Stomach (tissue), 4 donors: ENCODE measurements at regions not wholly inside any gene's neighbourhood (a gene's known extent, or its start where the extent isn't known, plus 50 kb on each side); places are given as distances from the start of the nearest gene placed in this dataset.

Experiments
- CTCF ChIP-seq, 7 experiments: fragments of 450-650 bp in 4 of 7; fragments of 200-600 bp in 3 of 7; sonication (generic) in 3 of 7; IDR thresholded peaks; one replicate each; pipeline ENCODE4 v1.5.1; 2016 to 2019; ENCODE audit warnings: antibody characterized with exemption in 7 of 7, control low read depth in 2 of 7, mild to moderate bottlenecking in 1 of 7
- EP300 ChIP-seq: sonication (generic); formaldehyde crosslinking; IDR thresholded peaks from one replicate; pipeline ENCODE4 v1.6.1; 2017; ENCODE audit warnings: antibody characterized with exemption
- POLR2A ChIP-seq, 4 donors: fragments of 450-650 bp; IDR thresholded peaks; one replicate each; pipeline ENCODE4 v1.6.1; 2016; ENCODE audit warnings: antibody characterized with exemption in 4 of 4, control low read depth in 2 of 4, mild to moderate bottlenecking in 1 of 4, moderate library complexity in 1 of 4
- POLR2AphosphoS5 ChIP-seq, 3 donors: sonication (generic); formaldehyde crosslinking; IDR thresholded peaks; one replicate each; pipeline ENCODE4 v1.6.1; 2016; ENCODE audit warnings: antibody characterized with exemption in 3 of 3

DNA sequence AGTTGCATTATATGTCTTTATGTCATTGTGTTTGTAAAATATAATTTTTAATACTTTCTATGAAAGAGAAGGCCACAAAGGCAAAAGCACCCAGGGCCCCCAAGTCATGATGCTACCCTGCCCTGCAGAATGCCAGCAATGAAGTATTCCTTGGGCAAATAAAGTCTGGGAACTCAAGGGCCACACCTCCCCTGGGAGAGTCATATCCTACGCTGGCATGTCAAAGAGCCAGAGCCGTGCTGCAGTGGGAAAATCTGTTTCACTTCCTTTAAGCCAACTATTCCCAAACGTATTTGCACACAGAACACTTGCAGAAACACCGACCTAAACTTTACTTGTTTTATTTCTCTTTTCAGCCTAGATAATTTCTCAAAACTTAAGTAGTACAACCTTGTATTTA, 98.4 kb upstream of the KAZN start:
- no peak for TF ChIP-seq POLR2A (IDR thresholded peaks at IDR 0.05)
- no peak for TF ChIP-seq EP300
- TF ChIP-seq POLR2AphosphoS5 (IDR thresholded peaks at IDR 0.05) = no peak
- TF ChIP-seq CTCF (IDR thresholded peaks at IDR 0.05) = no peak
